Muscle of arm (tissue), 1 donor: ENCODE measurements at regions not wholly inside any gene's neighbourhood (a gene's known extent, or its start where the extent isn't known, plus 50 kb on each side); places are given as distances from the start of the nearest gene placed in this dataset.

ENCODE experiments used
- DNase-seq: peaks from one replicate; pipeline ENCODE4 v3.0.0-alpha.2; 2013

GRCh38 chr18:22114526-22115321 is 54.7 kb upstream of the GATA6 start:
- no peak for DNase-seq

GRCh38 chr18:22115573-22115972 is 53.8 kb upstream of the GATA6 start:
- DNase-seq = no peak
